ENCODE measurements at regions not wholly inside any gene's neighbourhood (a gene's known extent, or its start where the extent isn't known, plus 50 kb on each side); places are given as distances from the start of the nearest gene placed in this dataset.

DNA sequence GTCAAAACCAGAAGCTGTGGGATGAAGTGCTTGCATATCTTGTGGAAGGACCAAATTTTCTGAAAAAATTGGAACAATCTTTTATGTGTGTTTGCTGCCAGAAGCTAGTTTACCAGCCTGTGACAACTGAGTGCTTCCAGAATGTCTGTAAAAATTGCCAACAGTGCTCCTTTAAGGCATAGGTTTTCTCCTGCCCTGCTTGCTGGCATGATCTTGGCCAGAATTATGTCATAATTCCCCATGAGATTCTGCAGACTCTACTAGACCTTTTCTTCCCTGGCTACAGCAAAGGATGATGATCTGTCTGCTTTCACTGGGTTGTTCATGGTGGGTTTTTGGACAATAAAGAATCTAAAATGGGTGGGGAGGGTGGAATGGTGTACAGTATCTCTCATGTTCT is 196.3 kb upstream of the ZCCHC13 start:
- no peak overlapping the region for H2BK12ac ChIP-seq (ENCODE audit: insufficient read length, low read depth, low read length)
- no peak for DNase-seq
- no peaks in the 10 kb centered on the region for H4K20me1 ChIP-seq (ENCODE audit: control insufficient read depth, insufficient read depth, insufficient read length)
- H3K4me1 Mint-ChIP-seq = no peaks in the 10 kb centered on the region
- no peak overlapping the region for H2BK20ac ChIP-seq (ENCODE audit: low read depth, low read length, poor library complexity, severe bottlenecking)
- H3K4ac ChIP-seq (ENCODE audit: low read depth, low read length) = no peak overlapping the region
- H3K18ac ChIP-seq (ENCODE audit: insufficient read length, low read depth, low read length) = no peak overlapping the region
- no peak overlapping the region for H2BK120ac ChIP-seq (ENCODE audit: low read depth, low read length, poor library complexity, severe bottlenecking)
- H3K27me3 Mint-ChIP-seq (ENCODE audit: low read depth) = no peaks in the 10 kb centered on the region; the same call in 1 of the 2 replicates
- H3K36me3 Mint-ChIP-seq (ENCODE audit: insufficient read depth in 1 of 3, low read depth in 3 of 3) = peaks cover 35 to 41% (median 40%) of the 10 kb centered on the region in 3 experiments
- H3K9me3 Mint-ChIP-seq = peaks cover 37 to 55% of the 10 kb centered on the region in 2 experiments
- no peak overlapping the region for H2BK15ac ChIP-seq (ENCODE audit: low read depth, low read length)
- H4K8ac ChIP-seq (replicated peaks; ENCODE audit: insufficient read length, low read depth, low read length) = no peak overlapping the region
- no peak overlapping the region for H4K91ac ChIP-seq (ENCODE audit: insufficient read length, low read depth, low read length)
- no peaks in the 10 kb centered on the region for H3K4me1 ChIP-seq (ENCODE audit: insufficient read depth, low read length)
- H3K9ac ChIP-seq (ENCODE audit: extremely low read depth, insufficient read length, low read length) = no peak overlapping the region
- no peak overlapping the region for H3K27ac Mint-ChIP-seq
- H4K5ac ChIP-seq (ENCODE audit: insufficient read length, low read depth, low read length) = no peak overlapping the region
- no peak overlapping the region for H3K4me3 Mint-ChIP-seq
- no peak overlapping the region for H3K14ac ChIP-seq (ENCODE audit: insufficient read depth, low read length)
- no peak overlapping the region for H2BK5ac ChIP-seq (ENCODE audit: insufficient read length, low read length)
- H2AFZ ChIP-seq (ENCODE audit: low read length) = no peak overlapping the region
- no peaks in the 10 kb centered on the region for H3K23me2 ChIP-seq (ENCODE audit: insufficient read length, low read depth, low read length, poor library complexity, severe bottlenecking)
- H3T11ph ChIP-seq (ENCODE audit: low read length) = no peak overlapping the region
- H3K4me2 ChIP-seq (ENCODE audit: insufficient read depth, insufficient read length, low read length) = no peak overlapping the region
- TF ChIP-seq, protein P1, sequence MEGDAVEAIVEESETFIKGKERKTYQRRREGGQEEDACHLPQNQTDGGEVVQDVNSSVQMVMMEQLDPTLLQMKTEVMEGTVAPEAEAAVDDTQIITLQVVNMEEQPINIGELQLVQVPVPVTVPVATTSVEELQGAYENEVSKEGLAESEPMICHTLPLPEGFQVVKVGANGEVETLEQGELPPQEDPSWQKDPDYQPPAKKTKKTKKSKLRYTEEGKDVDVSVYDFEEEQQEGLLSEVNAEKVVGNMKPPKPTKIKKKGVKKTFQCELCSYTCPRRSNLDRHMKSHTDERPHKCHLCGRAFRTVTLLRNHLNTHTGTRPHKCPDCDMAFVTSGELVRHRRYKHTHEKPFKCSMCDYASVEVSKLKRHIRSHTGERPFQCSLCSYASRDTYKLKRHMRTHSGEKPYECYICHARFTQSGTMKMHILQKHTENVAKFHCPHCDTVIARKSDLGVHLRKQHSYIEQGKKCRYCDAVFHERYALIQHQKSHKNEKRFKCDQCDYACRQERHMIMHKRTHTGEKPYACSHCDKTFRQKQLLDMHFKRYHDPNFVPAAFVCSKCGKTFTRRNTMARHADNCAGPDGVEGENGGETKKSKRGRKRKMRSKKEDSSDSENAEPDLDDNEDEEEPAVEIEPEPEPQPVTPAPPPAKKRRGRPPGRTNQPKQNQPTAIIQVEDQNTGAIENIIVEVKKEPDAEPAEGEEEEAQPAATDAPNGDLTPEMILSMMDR (conservative IDR thresholded peaks at IDR 0.05) = no peak
- no peaks in the 10 kb centered on the region for H3K79me1 ChIP-seq (ENCODE audit: insufficient read depth, low read depth, low read length, poor library complexity, severe bottlenecking)
- H3K27ac ChIP-seq (ENCODE audit: insufficient read length, low read depth, low read length) = no peak overlapping the region
- no peak overlapping the region for H3K56ac ChIP-seq (ENCODE audit: insufficient read length, low read depth, low read length)
- H3K9me3 ChIP-seq (ENCODE audit: control insufficient read depth, low read depth, low read length) = peaks cover 13% of the 10 kb centered on the region
- no peak overlapping the region for H3K23ac ChIP-seq (ENCODE audit: insufficient read length, low read depth, low read length)
- H3K79me2 ChIP-seq (ENCODE audit: insufficient read depth, low read length) = no peaks in the 10 kb centered on the region
- H2AK5ac ChIP-seq (ENCODE audit: insufficient read length, low read length) = no peak overlapping the region
- no peaks in the 10 kb centered on the region for H3K27me3 ChIP-seq (ENCODE audit: insufficient read depth, low read length)

Data from H9 (cell line).